GM12878 (cell line): ENCODE measurements at regions not wholly inside any gene's neighbourhood (a gene's known extent, or its start where the extent isn't known, plus 50 kb on each side); places are given as distances from the start of the nearest gene placed in this dataset.

Source experiments
- ATAC-seq: fragments of 200-7000 bp; cut with Tn5 transposase; 3 replicates; pipeline ENCODE4 v1.9.1; 2020; ENCODE audit warnings: mild to moderate bottlenecking, moderate library complexity
- BruUV-seq: library from RNA; stranded (reverse); fragments of 400-500 nt; replicated peaks from 2 replicates; lab custom pipeline; 2021; lab: Mats Ljungman, UMichigan
- CTCF ChIA-PET: fragments of 300-600 bp; sonication (Branson Sonifier 250); formaldehyde crosslinking; extraction: SDS; loops from one replicate; lab custom pipeline; 2021; ENCODE audit warnings: inconsistent platforms; lab: Yijun Ruan, JAX
- POLR2A ChIA-PET: fragments of 350-600 bp; formaldehyde crosslinking; extraction: SDS; loops from one replicate; lab custom pipeline; 2021; ENCODE audit warnings: inconsistent platforms; lab: Charles Lee
- RAD21 ChIA-PET: fragments of 300-600 bp; sonication (Branson Sonifier 250); formaldehyde crosslinking; loops from one replicate; lab custom pipeline; 2023; ENCODE audit warnings: antibody characterized with exemption; ENCODE audit not compliant: unreplicated experiment; lab: Charles Lee
- SMC1A ChIA-PET: fragments of 300-600 bp; sonication (Branson Sonifier 250); formaldehyde crosslinking; loops from one replicate; lab custom pipeline; 2023; ENCODE audit not compliant: unreplicated experiment, uncharacterized antibody; lab: Charles Lee
- DNase-seq: peaks from one replicate; pipeline ENCODE4 v3.0.0-alpha.2; 2011; ENCODE audit warnings: low read depth, low spot score
- FAIRE-seq: peaks from 3 replicates; lab custom pipeline; 2011; peaks lifted over from hg19 to GRCh38; lab: Jason Lieb, UNC
- H2AFZ ChIP-seq: 2 replicates; pipeline ENCODE4 v1.6.0; 2011; ENCODE audit warnings: low read depth, low read length, control low read depth; ENCODE audit not compliant: control insufficient read depth
- H3K27ac ChIP-seq: 2 replicates; pipeline ENCODE4 v1.5.1; 2011; ENCODE audit warnings: control low read depth; ENCODE audit not compliant: control insufficient read depth, insufficient read depth
- H3K27me3 ChIP-seq, 2 experiments: replicated peaks in 1 of 2; 2 replicates each; pipeline versions ENCODE4 v1.6.0 to v1.6.1; 2011; ENCODE audit warnings: low read length in 1 of 2; ENCODE audit not compliant: control insufficient read depth in 2 of 2, insufficient read depth in 2 of 2
- H3K36me3 ChIP-seq, 2 experiments: 2 replicates each; pipeline ENCODE4 v1.5.1; 2011; ENCODE audit warnings: low read length in 1 of 2; ENCODE audit not compliant: control insufficient read depth in 2 of 2, insufficient read depth in 2 of 2
- H3K4me1 ChIP-seq: 2 replicates; pipeline ENCODE4 v1.6.1; 2011; ENCODE audit warnings: mild to moderate bottlenecking, low read length, moderate library complexity, mixed read lengths; ENCODE audit not compliant: control insufficient read depth, insufficient read depth
- H3K4me2 ChIP-seq: 2 replicates; pipeline ENCODE4 v1.6.0; 2011; ENCODE audit warnings: control low read depth; ENCODE audit not compliant: control insufficient read depth, insufficient read depth
- H3K4me3 ChIP-seq: fragments of 200-600 bp; sonication (generic); 2 replicates; pipeline ENCODE4 v1.5.1; 2016
- H3K79me2 ChIP-seq: 2 replicates; pipeline ENCODE4 v1.6.0; 2011; ENCODE audit warnings: low read length; ENCODE audit not compliant: control insufficient read depth, insufficient read depth
- H3K9ac ChIP-seq: 2 replicates; pipeline ENCODE4 v1.8.0; 2011; ENCODE audit warnings: low read length, control low read depth, mixed read lengths; ENCODE audit not compliant: control insufficient read depth, insufficient read depth
- H3K9me3 ChIP-seq: replicated peaks from 3 replicates; pipeline ENCODE4 v1.5.1; 2011; ENCODE audit warnings: mild to moderate bottlenecking, low read length; ENCODE audit not compliant: control insufficient read depth, insufficient read depth
- H4K20me1 ChIP-seq: 2 replicates; pipeline ENCODE4 v1.6.0; 2011; ENCODE audit not compliant: control insufficient read depth, insufficient read depth
- ATF7 ChIP-seq: fragments of 450-650 bp; IDR thresholded peaks from 2 replicates; pipeline ENCODE4 v1.6.1; 2016; ENCODE audit warnings: low read depth, mild to moderate bottlenecking
- CBFB ChIP-seq: IDR thresholded peaks from 2 replicates; pipeline ENCODE4 v1.6.1; 2016; ENCODE audit warnings: antibody characterized with exemption, low read depth
- HCFC1 ChIP-seq: fragments of 150-350 bp; IDR thresholded peaks from 2 replicates; pipeline ENCODE4 v1.6.1; 2014; ENCODE audit warnings: low read length
- SMAD1 ChIP-seq: fragments of 450-650 bp; IDR thresholded peaks from 2 replicates; pipeline ENCODE4 v1.6.1; 2018; ENCODE audit warnings: mild to moderate bottlenecking, low read depth; ENCODE audit not compliant: partially characterized antibody
- SUZ12 ChIP-seq: fragments of 200-600 bp; sonication (generic); IDR thresholded peaks from one replicate; pipeline ENCODE4 v1.6.1; 2018; ENCODE audit warnings: antibody characterized with exemption, mild to moderate bottlenecking; ENCODE audit not compliant: unreplicated experiment
- TBL1XR1 ChIP-seq: IDR thresholded peaks from 2 replicates; pipeline ENCODE4 v1.6.1; 2012; ENCODE audit warnings: low read depth, low read length, improper control_type of control experiment
- ZNF622 ChIP-seq: fragments of 450-650 bp; IDR thresholded peaks from 2 replicates; pipeline ENCODE4 v1.6.1; 2017; ENCODE audit warnings: mild to moderate bottlenecking, inconsistent platforms
- ZSCAN29 ChIP-seq: fragments of 450-650 bp; IDR thresholded peaks from 2 replicates; pipeline ENCODE4 v1.6.1; 2017; ENCODE audit warnings: mild to moderate bottlenecking, moderate library complexity
- WGBS: methylation state at CpG from one replicate; pipeline ENCODE4 v1.1.6; 2016; ENCODE audit warnings: low lambda C conversion rate; ENCODE audit not compliant: insufficient replicate concordance, insufficient coverage; ENCODE audit errors: missing lambda C conversion rate; 5-methylcytosine and 5-hydroxymethylcytosine counted together
- in situ Hi-C: fragments of 300-500 bp; cut with MboI; formaldehyde crosslinking; loops from 9 replicates; pipeline ENCODE4 v1.14.3; 2018; ENCODE audit warnings: mixed read lengths
- intact Hi-C: fragments of 100-400 bp; cut with micrococcal nuclease; formaldehyde crosslinking; loops from one replicate; pipeline ENCODE4 v1.14.2; 2022; ENCODE audit not compliant: unreplicated experiment
- TF ChIP-seq, protein P1 (sequence below): fragments of 450-650 bp; IDR thresholded peaks from 2 replicates; pipeline ENCODE4 v1.6.1; 2017; ENCODE audit warnings: mild to moderate bottlenecking, moderate library complexity

GRCh38 chr10:118407777-118408176 lies 65.7 kb upstream of the FAM204A start:
- H3K4me3 ChIP-seq, result no peak overlapping the region
- no peak overlapping the region for H3K4me2 ChIP-seq
- SMC1A ChIA-PET, result no interaction called here
- FAIRE-seq (no peak), DNase-seq (no peak), ATAC-seq (no peak)
- BruUV-seq, result no TSS peak
- no peaks in the 10 kb centered on the region for H4K20me1 ChIP-seq
- H2AFZ ChIP-seq, result no peak overlapping the region
- no peaks in the 10 kb centered on the region for H3K4me1 ChIP-seq
- CTCF ChIA-PET, result no interaction called here
- TF ChIP-seq ATF7 (no peak), SMAD1 (no peak), ZNF622 (no peak), CBFB (no peak), ZSCAN29 (no peak), TBL1XR1 (no peak), HCFC1 (no peak)
- H3K36me3 ChIP-seq, result no peaks in the 10 kb centered on the region
- WGBS, result 30% methylated on average over 5 of the region's 5 CpGs
- in situ Hi-C loops (no loop called here), intact Hi-C loops (no loop called here)
- no peaks in the 10 kb centered on the region for H3K9me3 ChIP-seq
- H3K27ac ChIP-seq, result no peak overlapping the region
- no peak overlapping the region for H3K9ac ChIP-seq
- RAD21 ChIA-PET, result no interaction called here
- H3K27me3 ChIP-seq, result no peaks in the 10 kb centered on the region; a peak in 1 of 4 replicates
- no peaks in the 10 kb centered on the region for H3K79me2 ChIP-seq
- POLR2A ChIA-PET, result no interaction called here

- no peak for TF ChIP-seq SUZ12
- TF ChIP-seq, protein P1, sequence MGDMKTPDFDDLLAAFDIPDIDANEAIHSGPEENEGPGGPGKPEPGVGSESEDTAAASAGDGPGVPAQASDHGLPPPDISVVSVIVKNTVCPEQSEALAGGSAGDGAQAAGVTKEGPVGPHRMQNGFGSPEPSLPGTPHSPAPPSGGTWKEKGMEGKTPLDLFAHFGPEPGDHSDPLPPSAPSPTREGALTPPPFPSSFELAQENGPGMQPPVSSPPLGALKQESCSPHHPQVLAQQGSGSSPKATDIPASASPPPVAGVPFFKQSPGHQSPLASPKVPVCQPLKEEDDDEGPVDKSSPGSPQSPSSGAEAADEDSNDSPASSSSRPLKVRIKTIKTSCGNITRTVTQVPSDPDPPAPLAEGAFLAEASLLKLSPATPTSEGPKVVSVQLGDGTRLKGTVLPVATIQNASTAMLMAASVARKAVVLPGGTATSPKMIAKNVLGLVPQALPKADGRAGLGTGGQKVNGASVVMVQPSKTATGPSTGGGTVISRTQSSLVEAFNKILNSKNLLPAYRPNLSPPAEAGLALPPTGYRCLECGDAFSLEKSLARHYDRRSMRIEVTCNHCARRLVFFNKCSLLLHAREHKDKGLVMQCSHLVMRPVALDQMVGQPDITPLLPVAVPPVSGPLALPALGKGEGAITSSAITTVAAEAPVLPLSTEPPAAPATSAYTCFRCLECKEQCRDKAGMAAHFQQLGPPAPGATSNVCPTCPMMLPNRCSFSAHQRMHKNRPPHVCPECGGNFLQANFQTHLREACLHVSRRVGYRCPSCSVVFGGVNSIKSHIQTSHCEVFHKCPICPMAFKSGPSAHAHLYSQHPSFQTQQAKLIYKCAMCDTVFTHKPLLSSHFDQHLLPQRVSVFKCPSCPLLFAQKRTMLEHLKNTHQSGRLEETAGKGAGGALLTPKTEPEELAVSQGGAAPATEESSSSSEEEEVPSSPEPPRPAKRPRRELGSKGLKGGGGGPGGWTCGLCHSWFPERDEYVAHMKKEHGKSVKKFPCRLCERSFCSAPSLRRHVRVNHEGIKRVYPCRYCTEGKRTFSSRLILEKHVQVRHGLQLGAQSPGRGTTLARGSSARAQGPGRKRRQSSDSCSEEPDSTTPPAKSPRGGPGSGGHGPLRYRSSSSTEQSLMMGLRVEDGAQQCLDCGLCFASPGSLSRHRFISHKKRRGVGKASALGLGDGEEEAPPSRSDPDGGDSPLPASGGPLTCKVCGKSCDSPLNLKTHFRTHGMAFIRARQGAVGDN, result no peak
- Histone ChIP-seq H3K79me2 (no peaks in the 10 kb centered on the region), H3K36me3 (no peaks in the 10 kb centered on the region), H3K9me3 (no peaks in the 10 kb centered on the region), H3K9ac (no peak overlapping the region), H3K4me1 (no peaks in the 10 kb centered on the region), H3K4me2 (no peak overlapping the region), H2AFZ (no peak overlapping the region), H3K27me3 (no peaks in the 10 kb centered on the region; a peak in 1 of 4 replicates), H4K20me1 (no peaks in the 10 kb centered on the region), H3K4me3 (no peak overlapping the region), H3K27ac (no peak overlapping the region)
- intact Hi-C loops (no loop called here), in situ Hi-C loops (no loop called here)
- ChIA-PET SMC1A (interaction anchor here (1.0 kb wide), 1 partner anchor 15 kb away, joined by 3 read pairs; no protein-coding TSS in a partner anchor), POLR2A (no interaction called here), RAD21 (no interaction called here), CTCF (no interaction called here)
- BruUV-seq, result no TSS peak
- FAIRE-seq, result no peak
- no peak for DNase-seq
- no peak for ATAC-seq
Observed at GRCh38 chr10:118407026-118407425, 64.9 kb upstream of the FAM204A start.
